Trophoblast cell (in vitro differentiated cells and primary cell): ENCODE measurements at regions not wholly inside any gene's neighbourhood (a gene's known extent, or its start where the extent isn't known, plus 50 kb on each side); places are given as distances from the start of the nearest gene placed in this dataset.
"Not testable (repeated sequence)": the region's sequence is repeated elsewhere in the genome, so short reads cannot be mapped to it uniquely, and the experiment has no call there.

Source experiments
- DNase-seq, 2 donors: peaks; one replicate each; pipeline ENCODE4 v3.0.0-alpha.2; 2016
- H2AFZ ChIP-seq: 2 replicates; pipeline ENCODE4 v1.6.1; 2013; ENCODE audit warnings: low read length, moderate library complexity, mild to moderate bottlenecking; ENCODE audit not compliant: insufficient read depth, poor library complexity
- H2AK5ac ChIP-seq: 2 replicates; pipeline ENCODE4 v1.6.1; 2013; ENCODE audit warnings: mild to moderate bottlenecking, low read length
- H2BK120ac ChIP-seq: 2 replicates; pipeline ENCODE4 v1.6.1; 2013; ENCODE audit warnings: low read length, mild to moderate bottlenecking, moderate library complexity; ENCODE audit not compliant: insufficient read depth, poor library complexity
- H2BK12ac ChIP-seq: 2 replicates; pipeline ENCODE4 v1.6.1; 2013; ENCODE audit warnings: mild to moderate bottlenecking, low read length, moderate library complexity
- H2BK5ac ChIP-seq: 2 replicates; pipeline ENCODE4 v1.6.1; 2013; ENCODE audit warnings: low read length, low read depth, moderate library complexity, mild to moderate bottlenecking; ENCODE audit not compliant: poor library complexity
- H3K14ac ChIP-seq: 2 replicates; pipeline ENCODE4 v1.6.1; 2013; ENCODE audit warnings: mild to moderate bottlenecking, low read length
- H3K18ac ChIP-seq: 2 replicates; pipeline ENCODE4 v1.6.1; 2013; ENCODE audit warnings: mild to moderate bottlenecking, low read length
- H3K23ac ChIP-seq: 2 replicates; pipeline ENCODE4 v1.6.1; 2013; ENCODE audit warnings: low read length
- H3K27ac ChIP-seq: 2 replicates; pipeline ENCODE4 v1.5.1; 2013; ENCODE audit warnings: low read depth, mild to moderate bottlenecking, inconsistent platforms, low read length, moderate library complexity
- H3K27me3 ChIP-seq: 2 replicates; pipeline ENCODE4 v1.6.1; 2013; ENCODE audit warnings: inconsistent platforms, mild to moderate bottlenecking, low read length, moderate library complexity; ENCODE audit not compliant: insufficient read depth
- H3K36me3 ChIP-seq, 2 experiments: 1 replicate in 1 of 2; 2 replicates in 1 of 2; pipeline ENCODE4 v1.6.1; 2013; ENCODE audit warnings: low read length in 2 of 2, mild to moderate bottlenecking in 2 of 2, moderate library complexity in 1 of 2; ENCODE audit not compliant: insufficient read depth in 2 of 2, control insufficient read depth in 1 of 2
- H3K4ac ChIP-seq: 2 replicates; pipeline ENCODE4 v1.6.1; 2013; ENCODE audit warnings: low read depth, mild to moderate bottlenecking, low read length, moderate library complexity
- H3K4me1 ChIP-seq, 2 experiments: 1 replicate in 1 of 2; 2 replicates in 1 of 2; pipeline ENCODE4 v1.6.1; 2013; ENCODE audit warnings: low read length in 2 of 2, mild to moderate bottlenecking in 2 of 2, moderate library complexity in 1 of 2; ENCODE audit not compliant: insufficient read depth in 2 of 2, control insufficient read depth in 1 of 2
- H3K4me2 ChIP-seq: 2 replicates; pipeline ENCODE4 v1.6.1; 2013; ENCODE audit warnings: inconsistent platforms, mild to moderate bottlenecking, low read length, moderate library complexity
- H3K4me3 ChIP-seq: 2 replicates; pipeline ENCODE4 v1.5.1; 2013; ENCODE audit warnings: mild to moderate bottlenecking, low read depth, low read length, inconsistent platforms
- H3K79me1 ChIP-seq: one replicate; pipeline ENCODE4 v1.6.1; 2013; ENCODE audit warnings: low read length
- H3K79me2 ChIP-seq: 2 replicates; pipeline ENCODE4 v1.6.1; 2013; ENCODE audit warnings: low read length, mild to moderate bottlenecking; ENCODE audit not compliant: control insufficient read depth, insufficient read depth, poor library complexity
- H3K9ac ChIP-seq: 2 replicates; pipeline ENCODE4 v1.6.1; 2013; ENCODE audit warnings: mild to moderate bottlenecking, low read length
- H3K9me3 ChIP-seq: 2 replicates; pipeline ENCODE4 v1.6.1; 2013; ENCODE audit warnings: low read depth, mild to moderate bottlenecking, control low read depth, inconsistent platforms, low read length; ENCODE audit not compliant: insufficient read depth
- H4K12ac ChIP-seq: 2 replicates; pipeline ENCODE4 v1.6.1; 2013; ENCODE audit warnings: low read depth, mild to moderate bottlenecking, low read length, moderate library complexity
- H4K8ac ChIP-seq: 2 replicates; pipeline ENCODE4 v1.6.1; 2013; ENCODE audit warnings: low read depth, mild to moderate bottlenecking, low read length, moderate library complexity
- H4K91ac ChIP-seq: one replicate; pipeline ENCODE4 v1.6.1; 2013; ENCODE audit warnings: low read depth, mild to moderate bottlenecking, low read length, moderate library complexity
- WGBS: extraction: QIAGEN DNeasy Blood & Tissue Kit; methylation state at CpG from one replicate; pipeline ENCODE4 v1.1.7; 2013; ENCODE audit warnings: missing lambda C conversion rate; ENCODE audit not compliant: insufficient read length, insufficient coverage; ENCODE audit errors: extremely low coverage; 5-methylcytosine and 5-hydroxymethylcytosine counted together

DNA sequence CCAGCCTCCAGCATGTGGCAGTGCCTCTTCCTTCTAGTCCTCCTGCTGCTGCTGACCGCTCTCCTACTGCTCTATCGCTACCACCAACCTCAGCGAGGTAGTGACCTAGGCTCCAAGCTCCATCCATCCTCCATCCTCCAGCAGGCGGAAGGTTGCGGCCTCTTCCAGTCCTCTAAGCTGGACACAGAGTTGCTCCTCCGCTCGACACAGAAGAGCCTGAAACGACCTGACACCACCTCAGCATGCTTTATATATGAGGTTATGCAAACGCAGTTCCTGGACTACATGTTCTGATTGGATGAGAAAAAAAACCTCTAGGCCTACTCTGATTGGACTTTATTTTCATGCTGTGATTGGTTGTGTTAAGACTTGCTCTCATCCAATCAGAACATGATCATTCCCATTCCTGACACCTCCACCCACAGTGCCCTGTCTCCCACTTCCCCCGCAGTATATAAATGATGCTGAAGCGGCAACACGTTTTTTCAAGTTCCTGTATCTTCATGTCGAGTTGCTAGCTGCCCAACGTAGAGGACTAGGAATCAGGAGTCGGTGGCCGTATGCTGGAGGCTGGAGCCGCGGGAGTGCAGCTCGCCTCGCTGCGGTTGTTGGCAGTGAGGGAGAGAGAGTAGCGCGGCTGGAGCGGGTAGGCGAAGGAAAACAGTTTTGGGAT lies 398.1 kb downstream of the KCNJ18 start:
- Histone ChIP-seq H3K14ac (no peak overlapping the region), H3K9ac (no peak overlapping the region), H3K23ac (no peak overlapping the region), H2BK12ac (no peak overlapping the region), H3K36me3 (no peaks in the 10 kb centered on the region), H3K18ac (no peak overlapping the region), H3K79me1 (no peaks in the 10 kb centered on the region), H2BK120ac (no peak overlapping the region), H3K4me3 (no peak overlapping the region), H4K12ac (no peak overlapping the region), H3K4me2 (no peak overlapping the region), H3K79me2 (no peaks in the 10 kb centered on the region), H3K9me3 (no peaks in the 10 kb centered on the region), H3K4me1 (no peaks in the 10 kb centered on the region), H3K27ac (no peak overlapping the region), H4K8ac (no peak overlapping the region), H3K27me3 (no peaks in the 10 kb centered on the region), H2AK5ac (no peak overlapping the region), H2AFZ (no peak overlapping the region), H4K91ac (no peak overlapping the region), H3K4ac (no peak overlapping the region), H2BK5ac (no peak overlapping the region)
- no peak for DNase-seq
- no CpG with 5 or more reads among the region's 25 CpGs for WGBS

GRCh38 chr17:22091041-22091679 lies 398.8 kb downstream of the KCNJ18 start:
- not testable (repeated sequence) for H3K27me3 ChIP-seq, H4K91ac ChIP-seq, H3K27ac ChIP-seq, H3K18ac ChIP-seq, H3K14ac ChIP-seq, H3K36me3 ChIP-seq, H3K4me3 ChIP-seq, H3K4ac ChIP-seq, H2BK120ac ChIP-seq, H4K12ac ChIP-seq, H3K4me1 ChIP-seq, H3K79me1 ChIP-seq, H3K79me2 ChIP-seq, H3K23ac ChIP-seq, H2AK5ac ChIP-seq, H3K9ac ChIP-seq, H2BK5ac ChIP-seq, H2BK12ac ChIP-seq, H2AFZ ChIP-seq, DNase-seq, H3K9me3 ChIP-seq, H4K8ac ChIP-seq
- H3K4me2 ChIP-seq, result peak overlapping the region; percentile 41
- WGBS, result 100% methylated on average over 3 of the region's 11 CpGs

DNA sequence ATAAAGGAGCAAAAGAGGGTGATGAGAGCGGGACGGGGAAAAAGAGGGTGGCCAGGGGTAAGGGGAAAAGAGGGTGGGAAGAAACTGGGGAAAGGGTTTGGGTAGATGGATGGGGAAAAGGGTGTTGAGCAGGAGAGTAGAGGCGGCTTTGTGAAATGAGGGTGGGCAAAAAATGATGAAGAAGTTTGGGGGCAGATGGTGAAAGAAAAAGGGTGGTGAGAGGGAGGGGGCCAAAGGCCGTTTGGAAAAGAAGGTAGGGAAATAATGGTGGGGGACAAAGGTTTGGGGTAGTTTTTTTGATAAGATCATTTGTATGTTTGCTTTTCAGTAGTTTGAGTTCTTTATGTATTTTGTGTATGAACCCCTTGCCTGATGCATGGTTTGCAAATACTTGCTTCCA lies 399.5 kb downstream of the KCNJ18 start:
- H3K9me3 ChIP-seq, DNase-seq, H2BK12ac ChIP-seq, H3K9ac ChIP-seq, H2BK120ac ChIP-seq, H3K36me3 ChIP-seq, H2BK5ac ChIP-seq, H4K91ac ChIP-seq, H4K12ac ChIP-seq, H3K4ac ChIP-seq, H3K79me2 ChIP-seq, H2AK5ac ChIP-seq, H3K27me3 ChIP-seq, H3K79me1 ChIP-seq, H3K4me1 ChIP-seq, H3K14ac ChIP-seq, H3K27ac ChIP-seq, H3K18ac ChIP-seq, H3K4me2 ChIP-seq, H3K4me3 ChIP-seq, H2AFZ ChIP-seq, H4K8ac ChIP-seq, H3K23ac ChIP-seq: not testable (repeated sequence)
- no CpG with 5 or more reads among the region's 4 CpGs for WGBS

- not testable (repeated sequence) for H3K36me3 ChIP-seq, H3K79me1 ChIP-seq, H3K23ac ChIP-seq, H2BK120ac ChIP-seq, H2AFZ ChIP-seq, H4K12ac ChIP-seq, H3K4ac ChIP-seq, H4K8ac ChIP-seq, H3K27ac ChIP-seq, H4K91ac ChIP-seq, H3K27me3 ChIP-seq, H3K18ac ChIP-seq, H3K79me2 ChIP-seq, H2AK5ac ChIP-seq, H3K9ac ChIP-seq, H3K14ac ChIP-seq, H2BK5ac ChIP-seq, DNase-seq, H2BK12ac ChIP-seq, H3K9me3 ChIP-seq, H3K4me3 ChIP-seq, H3K4me2 ChIP-seq, H3K4me1 ChIP-seq
- WGBS, result no CpG with 5 or more reads among the region's 2 CpGs
Measured at GRCh38 chr17:22095414-22095813, 403.1 kb downstream of the KCNJ18 start.
